OCI-LY1 (cell line): ENCODE measurements at regions not wholly inside any gene's neighbourhood (a gene's known extent, or its start where the extent isn't known, plus 50 kb on each side); places are given as distances from the start of the nearest gene placed in this dataset.

Source experiments
- H2AFZ ChIP-seq: fragments of 200-600 bp; sonication (generic), shearing (Covaris generic); 2 replicates; pipeline ENCODE4 v1.6.0; 2014; ENCODE audit warnings: antibody characterized with exemption, mild to moderate bottlenecking, low read length
- H3F3A ChIP-seq: fragments of 200-600 bp; sonication (generic), shearing (Covaris generic); 2 replicates; pipeline ENCODE4 v1.6.0; 2014; ENCODE audit warnings: mild to moderate bottlenecking, antibody characterized with exemption, low read length, moderate library complexity; ENCODE audit not compliant: insufficient read depth
- H3K27ac ChIP-seq: fragments of 200-600 bp; sonication (generic); 2 replicates; pipeline ENCODE4 v1.5.1; 2014; ENCODE audit warnings: low read length, mixed run types, mild to moderate bottlenecking, low read depth; ENCODE audit not compliant: poor library complexity, severe bottlenecking
- H3K27me3 ChIP-seq: fragments of 200-600 bp; sonication (generic); 2 replicates; pipeline ENCODE4 v1.6.0; 2014; ENCODE audit warnings: antibody characterized with exemption, mild to moderate bottlenecking, low read length, moderate library complexity; ENCODE audit not compliant: insufficient read depth
- H3K36me3 ChIP-seq: fragments of 200-600 bp; sonication (generic); 2 replicates; pipeline ENCODE4 v1.6.1; 2014; ENCODE audit warnings: mild to moderate bottlenecking, antibody characterized with exemption, low read length, moderate library complexity, mixed read lengths; ENCODE audit not compliant: insufficient read depth
- H3K4me1 ChIP-seq: fragments of 200-600 bp; sonication (generic); 2 replicates; pipeline ENCODE4 v1.5.1; 2014; ENCODE audit warnings: mild to moderate bottlenecking, low read length, moderate library complexity; ENCODE audit not compliant: insufficient read depth, severe bottlenecking
- H3K4me2 ChIP-seq: fragments of 200-600 bp; sonication (generic), shearing (Covaris generic); 2 replicates; pipeline ENCODE4 v1.6.1; 2014; ENCODE audit warnings: low read length
- H3K4me3 ChIP-seq: fragments of 200-600 bp; sonication (generic); 2 replicates; pipeline ENCODE4 v1.5.1; 2014; ENCODE audit warnings: low read length, low read depth, mild to moderate bottlenecking, mixed read lengths; ENCODE audit not compliant: poor library complexity, severe bottlenecking
- H3K79me2 ChIP-seq: fragments of 200-600 bp; shearing (Covaris generic); 2 replicates; pipeline ENCODE4 v1.6.1; 2016; ENCODE audit warnings: mixed run types, low read length, mixed read lengths; ENCODE audit not compliant: insufficient read depth
- H3K9ac ChIP-seq: fragments of 200-600 bp; sonication (generic), shearing (Covaris generic); 2 replicates; pipeline ENCODE4 v1.6.1; 2014; ENCODE audit warnings: mild to moderate bottlenecking, low read length, mixed read lengths
- H3K9me2 ChIP-seq: fragments of 200-600 bp; sonication (generic), shearing (Covaris generic); 2 replicates; pipeline ENCODE4 v1.6.1; 2014; ENCODE audit warnings: low read depth, mild to moderate bottlenecking, low read length, mixed read lengths
- H3K9me3 ChIP-seq: fragments of 200-600 bp; shearing (Covaris generic); 2 replicates; pipeline ENCODE4 v1.6.1; 2014; ENCODE audit warnings: low read length, mixed read lengths
- H4K20me1 ChIP-seq: fragments of 200-600 bp; sonication (generic), shearing (Covaris generic); 2 replicates; pipeline ENCODE4 v1.6.0; 2016; ENCODE audit warnings: mild to moderate bottlenecking, low read length; ENCODE audit not compliant: insufficient read depth
- CTCF ChIP-seq: fragments of 200-600 bp; sonication (generic), shearing (Covaris generic); IDR thresholded peaks from 2 replicates; pipeline ENCODE4 v1.5.1; 2017; ENCODE audit warnings: mild to moderate bottlenecking, antibody characterized with exemption, low read length, moderate library complexity, mixed read lengths
- EZH2 ChIP-seq: fragments of 200-600 bp; sonication (generic), shearing (Covaris generic); IDR thresholded peaks from 2 replicates; pipeline ENCODE4 v1.8.0; 2017; ENCODE audit warnings: borderline replicate concordance, mixed run types, mild to moderate bottlenecking, antibody characterized with exemption, low read length, moderate library complexity, mixed read lengths

GRCh38 chr1:64356636-64357256 lies 113.2 kb upstream of the CACHD1 start:
- Histone ChIP-seq H3K9me3 (no peaks in the 10 kb centered on the region), H3K4me2 (no peak overlapping the region), H2AFZ (no peak overlapping the region), H4K20me1 (no peaks in the 10 kb centered on the region), H3K9ac (no peak overlapping the region), H3K4me1 (no peaks in the 10 kb centered on the region), H3K79me2 (no peaks in the 10 kb centered on the region), H3K27me3 (no peaks in the 10 kb centered on the region), H3K27ac (no peak overlapping the region), H3F3A (no peaks in the 10 kb centered on the region), H3K9me2 (no peaks in the 10 kb centered on the region), H3K4me3 (no peak overlapping the region), H3K36me3 (no peaks in the 10 kb centered on the region)
- TF ChIP-seq CTCF (no peak), EZH2 (no peak)

- Histone ChIP-seq H2AFZ (no peak overlapping the region), H3K4me3 (no peak overlapping the region), H3K9ac (no peak overlapping the region), H3K27me3 (no peaks in the 10 kb centered on the region), H3K4me2 (no peak overlapping the region), H3K4me1 (no peaks in the 10 kb centered on the region), H3F3A (no peaks in the 10 kb centered on the region), H3K79me2 (no peaks in the 10 kb centered on the region), H3K27ac (no peak overlapping the region), H3K9me2 (no peaks in the 10 kb centered on the region), H3K36me3 (no peaks in the 10 kb centered on the region), H3K9me3 (no peaks in the 10 kb centered on the region), H4K20me1 (no peaks in the 10 kb centered on the region)
- TF ChIP-seq EZH2 (no peak), CTCF (no peak)
Measured at GRCh38 chr1:64357422-64357821, 112.5 kb upstream of the CACHD1 start.

- Histone ChIP-seq H3K9ac (no peak overlapping the region), H4K20me1 (no peaks in the 10 kb centered on the region), H3F3A (no peaks in the 10 kb centered on the region), H3K27ac (no peak overlapping the region), H2AFZ (no peak overlapping the region), H3K4me2 (no peak overlapping the region), H3K36me3 (no peaks in the 10 kb centered on the region), H3K27me3 (no peaks in the 10 kb centered on the region), H3K9me3 (no peaks in the 10 kb centered on the region), H3K79me2 (no peaks in the 10 kb centered on the region), H3K4me1 (no peaks in the 10 kb centered on the region), H3K4me3 (no peak overlapping the region), H3K9me2 (no peaks in the 10 kb centered on the region)
- TF ChIP-seq CTCF (no peak), EZH2 (no peak)
Measured at GRCh38 chr1:64358692-64359091, 111.2 kb upstream of the CACHD1 start.
